ENCODE measurements at regions not wholly inside any gene's neighbourhood (a gene's known extent, or its start where the extent isn't known, plus 50 kb on each side); places are given as distances from the start of the nearest gene placed in this dataset.

- no peaks in the 10 kb centered on the region for H4K20me1 ChIP-seq (ENCODE audit: control insufficient read depth, insufficient read depth, low read depth, low read length)
- H3F3A ChIP-seq (ENCODE audit: control insufficient read depth, insufficient read depth): no peaks in the 10 kb centered on the region
- H3K27ac ChIP-seq (ENCODE audit: low read depth, low read length): no peak overlapping the region
- TF ChIP-seq CTCF (IDR thresholded peaks at IDR 0.05; ENCODE audit: low read depth, low read length, poor library complexity, severe bottlenecking) (no peak), EZH2phosphoT487 (IDR thresholded peaks at IDR 0.05; ENCODE audit: borderline replicate concordance, low read length) (no peak)
- no peaks in the 10 kb centered on the region for H3K27me3 ChIP-seq (ENCODE audit: control insufficient read depth, low read length)
- H3K79me2 ChIP-seq (ENCODE audit: control insufficient read depth, low read length): no peaks in the 10 kb centered on the region
- H3K9me2 ChIP-seq (replicated peaks; ENCODE audit: control insufficient read depth, low read length): no peaks in the 10 kb centered on the region
- H3K9me3 ChIP-seq (ENCODE audit: control insufficient read depth, insufficient read depth, low read length): no peaks in the 10 kb centered on the region
- no peaks in the 10 kb centered on the region for H3K36me3 ChIP-seq (ENCODE audit: control insufficient read depth, low read length)
- H3K4me1 ChIP-seq (ENCODE audit: control insufficient read depth, low read length): no peaks in the 10 kb centered on the region
- no peak overlapping the region for H3K4me3 ChIP-seq (ENCODE audit: low read length)
- H3K4me2 ChIP-seq (ENCODE audit: low read length): no peak overlapping the region
Measured at GRCh38 chr13:86020351-86021002, 221.3 kb upstream of the SLITRK6 start.

- Histone ChIP-seq H3K27me3 (ENCODE audit: control insufficient read depth, low read length) (no peaks in the 10 kb centered on the region), H3K9me2 (replicated peaks; ENCODE audit: control insufficient read depth, low read length) (no peaks in the 10 kb centered on the region), H3K79me2 (ENCODE audit: control insufficient read depth, low read length) (no peaks in the 10 kb centered on the region), H3K36me3 (ENCODE audit: control insufficient read depth, low read length) (no peaks in the 10 kb centered on the region), H4K20me1 (ENCODE audit: control insufficient read depth, insufficient read depth, low read depth, low read length) (no peaks in the 10 kb centered on the region), H3K4me3 (ENCODE audit: low read length) (no peak overlapping the region), H3K4me1 (ENCODE audit: control insufficient read depth, low read length) (no peaks in the 10 kb centered on the region), H3K27ac (ENCODE audit: low read depth, low read length) (no peak overlapping the region), H3F3A (ENCODE audit: control insufficient read depth, insufficient read depth) (no peaks in the 10 kb centered on the region), H3K9me3 (ENCODE audit: control insufficient read depth, insufficient read depth, low read length) (no peaks in the 10 kb centered on the region), H3K4me2 (ENCODE audit: low read length) (no peak overlapping the region)
- TF ChIP-seq CTCF (IDR thresholded peaks at IDR 0.05; ENCODE audit: low read depth, low read length, poor library complexity, severe bottlenecking) (no peak), EZH2phosphoT487 (IDR thresholded peaks at IDR 0.05; ENCODE audit: borderline replicate concordance, low read length) (no peak)
Measured at GRCh38 chr13:86006317-86006716, 207.1 kb upstream of the SLITRK6 start.

GRCh38 chr13:86003029-86003428 is 203.8 kb upstream of the SLITRK6 start:
- no peaks in the 10 kb centered on the region for H3F3A ChIP-seq (ENCODE audit: control insufficient read depth, insufficient read depth)
- TF ChIP-seq EZH2phosphoT487 (IDR thresholded peaks at IDR 0.05; ENCODE audit: borderline replicate concordance, low read length): no peak
- TF ChIP-seq CTCF (IDR thresholded peaks at IDR 0.05; ENCODE audit: low read depth, low read length, poor library complexity, severe bottlenecking): no peak
- no peaks in the 10 kb centered on the region for H3K36me3 ChIP-seq (ENCODE audit: control insufficient read depth, low read length)
- H3K27ac ChIP-seq (ENCODE audit: low read depth, low read length): no peak overlapping the region
- no peaks in the 10 kb centered on the region for H3K4me1 ChIP-seq (ENCODE audit: control insufficient read depth, low read length)
- H4K20me1 ChIP-seq (ENCODE audit: control insufficient read depth, insufficient read depth, low read depth, low read length): no peaks in the 10 kb centered on the region
- no peak overlapping the region for H3K4me2 ChIP-seq (ENCODE audit: low read length)
- H3K79me2 ChIP-seq (ENCODE audit: control insufficient read depth, low read length): no peaks in the 10 kb centered on the region
- no peaks in the 10 kb centered on the region for H3K9me3 ChIP-seq (ENCODE audit: control insufficient read depth, insufficient read depth, low read length)
- no peaks in the 10 kb centered on the region for H3K9me2 ChIP-seq (replicated peaks; ENCODE audit: control insufficient read depth, low read length)
- no peaks in the 10 kb centered on the region for H3K27me3 ChIP-seq (ENCODE audit: control insufficient read depth, low read length)
- no peak overlapping the region for H3K4me3 ChIP-seq (ENCODE audit: low read length)

Measured in DOHH2 (cell line).